SK-N-SH (cell line): ENCODE measurements at regions not wholly inside any gene's neighbourhood (a gene's known extent, or its start where the extent isn't known, plus 50 kb on each side); places are given as distances from the start of the nearest gene placed in this dataset.

Experiments used
- CTCF ChIA-PET: fragments of 300-600, 350-600 bp; formaldehyde crosslinking; extraction: SDS; loops from one replicate; lab custom pipeline; 2021; lab: Yijun Ruan, JAX
- POLR2A ChIA-PET: fragments of 350-600 bp; sonication (Branson Sonifier 250); formaldehyde crosslinking; extraction: SDS; loops from one replicate; lab custom pipeline; 2020; ENCODE audit warnings: antibody characterized with exemption, inconsistent platforms; lab: Yijun Ruan, JAX
- DNase-seq: peaks from one replicate; pipeline ENCODE4 v3.0.0; 2012
- H2AFZ ChIP-seq: fragments of 200-600 bp; sonication (generic); 2 replicates; pipeline ENCODE4 v1.8.1; 2016; ENCODE audit warnings: antibody characterized with exemption, mild to moderate bottlenecking, low read depth
- H3F3A ChIP-seq: fragments of 200-600 bp; sonication (generic); replicated peaks from 2 replicates; pipeline ENCODE3; 2016; ENCODE audit warnings: antibody characterized with exemption, mild to moderate bottlenecking; ENCODE audit not compliant: insufficient read depth
- H3K27ac ChIP-seq, 2 experiments: fragments of 200-500 bp in 1 of 2; fragments of 200-600 bp in 1 of 2; sonication (Bioruptor generic) in 1 of 2; sonication (generic), shearing (Covaris generic) in 1 of 2; 2 replicates each; pipeline versions ENCODE4 v1.5.1 to v1.6.1; 2014 to 2016; ENCODE audit warnings: low read depth in 2 of 2, inconsistent platforms in 1 of 2, low read length in 1 of 2, mild to moderate bottlenecking in 1 of 2, mixed read lengths in 1 of 2
- H3K27me3 ChIP-seq: fragments of 200-600 bp; sonication (generic), shearing (Covaris generic); 2 replicates; pipeline ENCODE4 v1.6.1; 2016; ENCODE audit warnings: mixed run types; ENCODE audit not compliant: insufficient read depth
- H3K36me3 ChIP-seq, 2 experiments: fragments of 200-500 bp in 1 of 2; fragments of 200-600 bp in 1 of 2; sonication (Bioruptor generic) in 1 of 2; sonication (generic) in 1 of 2; replicated peaks in 1 of 2; 2 replicates each; pipeline versions ENCODE3 to v1.5.1; 2014 to 2016; ENCODE audit warnings: low read length in 1 of 2, mild to moderate bottlenecking in 1 of 2; ENCODE audit not compliant: insufficient read depth in 2 of 2, control insufficient read depth in 1 of 2
- H3K4me1 ChIP-seq, 2 experiments: fragments of 200-500 bp in 1 of 2; fragments of 200-600 bp in 1 of 2; sonication (Bioruptor generic) in 1 of 2; sonication (generic), shearing (Covaris generic) in 1 of 2; 2 replicates each; pipeline versions ENCODE4 v1.5.1 to v1.6.1; 2014 to 2016; ENCODE audit warnings: low read depth in 1 of 2, low read length in 1 of 2, mixed run types in 1 of 2; ENCODE audit not compliant: insufficient read depth in 2 of 2, control insufficient read depth in 1 of 2
- H3K4me2 ChIP-seq: fragments of 200-600 bp; sonication (generic), shearing (Covaris generic); 2 replicates; pipeline ENCODE4 v1.6.1; 2017; ENCODE audit warnings: mixed run types
- H3K4me3 ChIP-seq, 2 experiments: fragments of 200-500 bp in 1 of 2; fragments of 200-600 bp in 1 of 2; sonication (Bioruptor generic) in 1 of 2; sonication (generic), shearing (Covaris generic) in 1 of 2; 2 replicates each; pipeline versions ENCODE4 v1.5.1 to v1.8.1; 2014 to 2016; ENCODE audit warnings: low read depth in 2 of 2, inconsistent platforms in 1 of 2, low read length in 1 of 2, mild to moderate bottlenecking in 1 of 2, mixed read lengths in 1 of 2, moderate library complexity in 1 of 2
- H3K79me2 ChIP-seq: fragments of 200-600 bp; sonication (generic); 2 replicates; pipeline ENCODE4 v1.8.1; 2017; ENCODE audit warnings: mild to moderate bottlenecking; ENCODE audit not compliant: insufficient read depth
- H3K9ac ChIP-seq: fragments of 200-600 bp; sonication (generic); 2 replicates; pipeline ENCODE4 v1.6.1; 2017; ENCODE audit warnings: mixed run types
- H3K9me2 ChIP-seq: fragments of 200-600 bp; sonication (generic); 2 replicates; pipeline ENCODE4 v1.6.1; 2017; ENCODE audit warnings: mixed run types
- H3K9me3 ChIP-seq: fragments of 200-600 bp; sonication (generic); 2 replicates; pipeline ENCODE4 v1.6.1; 2017; ENCODE audit warnings: mixed run types, mild to moderate bottlenecking, moderate library complexity
- H4K20me1 ChIP-seq: fragments of 200-600 bp; sonication (generic); 2 replicates; pipeline ENCODE4 v1.6.1; 2017; ENCODE audit warnings: mild to moderate bottlenecking, mixed run types; ENCODE audit not compliant: insufficient read depth
- ELF1 ChIP-seq: IDR thresholded peaks from 2 replicates; pipeline ENCODE4 v1.4.0; 2012
- FOSL2 ChIP-seq: IDR thresholded peaks from 2 replicates; pipeline ENCODE4 v1.4.0; 2012; ENCODE audit warnings: low read depth, mild to moderate bottlenecking, moderate library complexity, borderline replicate concordance
- FOXJ3 ChIP-seq: sonication (generic); formaldehyde crosslinking; IDR thresholded peaks from 2 replicates; pipeline ENCODE4 v1.5.1; 2020; ENCODE audit warnings: mild to moderate bottlenecking, missing genetic modification reagents
- FOXM1 ChIP-seq: IDR thresholded peaks from 2 replicates; pipeline ENCODE4 v1.4.0; 2012; ENCODE audit warnings: low read depth, mild to moderate bottlenecking
- JUND ChIP-seq: IDR thresholded peaks from 2 replicates; pipeline ENCODE4 v1.4.0; 2012
- MEF2A ChIP-seq: IDR thresholded peaks from 2 replicates; pipeline ENCODE4 v1.4.0; 2012; ENCODE audit warnings: low read depth, borderline replicate concordance
- MXI1 ChIP-seq: IDR thresholded peaks from 2 replicates; pipeline ENCODE4 v1.6.1; 2012; ENCODE audit warnings: mild to moderate bottlenecking, low read depth, low read length, improper control_type of control experiment
- NFIC ChIP-seq: IDR thresholded peaks from 2 replicates; pipeline ENCODE4 v1.4.0; 2012; ENCODE audit warnings: borderline replicate concordance
- POLR2AphosphoS5 ChIP-seq: IDR thresholded peaks from 2 replicates; pipeline ENCODE4 v1.6.1; 2012; ENCODE audit warnings: low read depth, low read length
- RCOR1 ChIP-seq: fragments of 150-350 bp; IDR thresholded peaks from 2 replicates; pipeline ENCODE4 v1.6.1; 2017; ENCODE audit warnings: antibody characterized with exemption, low read length
- RFX5 ChIP-seq: IDR thresholded peaks from 2 replicates; pipeline ENCODE4 v1.6.1; 2012; ENCODE audit warnings: mild to moderate bottlenecking, improper control_type of control experiment, low read length
- SIN3A ChIP-seq: IDR thresholded peaks from 2 replicates; pipeline ENCODE4 v1.6.1; 2012; ENCODE audit warnings: low read depth, mild to moderate bottlenecking, low read length, moderate library complexity, borderline replicate concordance
- SMC3 ChIP-seq: IDR thresholded peaks from 2 replicates; pipeline ENCODE4 v1.6.1; 2012; ENCODE audit warnings: low read depth, low read length, improper control_type of control experiment
- TCF12 ChIP-seq: IDR thresholded peaks from 2 replicates; pipeline ENCODE4 v1.4.0; 2012
- TEAD4 ChIP-seq: IDR thresholded peaks from 2 replicates; pipeline ENCODE4 v1.4.0; 2012; ENCODE audit warnings: mild to moderate bottlenecking, borderline replicate concordance; ENCODE audit not compliant: insufficient read depth
- YY1 ChIP-seq: IDR thresholded peaks from 2 replicates; pipeline ENCODE4 v1.4.0; 2012; ENCODE audit warnings: low read depth, mild to moderate bottlenecking
- WGBS: methylation state at CpG from one replicate; pipeline ENCODE4 v1.1.6; 2017; ENCODE audit warnings: low lambda C conversion rate; 5-methylcytosine and 5-hydroxymethylcytosine counted together
- TF ChIP-seq, protein P1 (sequence below): IDR thresholded peaks from 2 replicates; pipeline ENCODE4 v1.4.0; 2012; ENCODE audit warnings: low read depth
- TF ChIP-seq, protein P2 (sequence below): fragments of 150-350 bp; IDR thresholded peaks from 2 replicates; pipeline ENCODE4 v1.6.1; 2017; ENCODE audit warnings: antibody characterized with exemption, low read length, low read depth, borderline replicate concordance
- TF ChIP-seq, protein P3 (sequence below): IDR thresholded peaks from 2 replicates; pipeline ENCODE4; 2012
- TF ChIP-seq, protein P4 (sequence below): fragments of 200-600 bp; sonication (generic); IDR thresholded peaks from 2 replicates; pipeline ENCODE4 v1.6.1; 2017; ENCODE audit warnings: antibody characterized with exemption, mild to moderate bottlenecking, moderate library complexity

DNA sequence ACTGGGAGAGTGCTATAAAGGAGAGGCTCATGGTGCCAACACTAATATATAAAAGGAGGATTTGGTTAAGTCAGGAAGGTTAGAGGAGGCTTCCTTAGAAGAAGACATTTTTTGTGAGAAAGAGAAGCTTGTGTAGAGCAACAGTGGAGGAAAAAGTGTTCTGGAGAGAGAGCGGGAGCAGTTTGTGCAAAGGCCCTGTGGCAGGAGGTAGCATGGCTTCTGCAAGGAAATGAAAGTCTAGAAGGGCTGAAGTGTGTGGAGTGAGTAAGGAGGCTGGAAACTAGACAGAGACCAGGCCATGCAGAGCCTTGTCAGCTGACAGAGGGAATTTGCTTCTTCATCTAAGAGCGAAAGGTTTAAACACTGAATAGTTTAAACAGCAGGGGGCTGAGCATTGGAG is 64.4 kb upstream of the ARAP3 start:
- no peak for DNase-seq
- Histone ChIP-seq H3K27me3 (no peaks in the 10 kb centered on the region; the same call in 1 of the 2 replicates), H3K9ac (no peak overlapping the region), H3K36me3 (no peaks in the 10 kb centered on the region), H2AFZ (no peak overlapping the region), H3K9me3 (no peaks in the 10 kb centered on the region), H3K27ac (no peak overlapping the region), H3K9me2 (no peaks in the 10 kb centered on the region), H3F3A (no peaks in the 10 kb centered on the region), H3K4me1 (peaks cover 0 to 38% of the 10 kb centered on the region in 2 experiments; a peak in 2 of 4 replicates), H3K4me2 (no peak overlapping the region), H4K20me1 (no peaks in the 10 kb centered on the region), H3K79me2 (no peaks in the 10 kb centered on the region), H3K4me3 (no peak overlapping the region)
- TF ChIP-seq, protein P1, sequence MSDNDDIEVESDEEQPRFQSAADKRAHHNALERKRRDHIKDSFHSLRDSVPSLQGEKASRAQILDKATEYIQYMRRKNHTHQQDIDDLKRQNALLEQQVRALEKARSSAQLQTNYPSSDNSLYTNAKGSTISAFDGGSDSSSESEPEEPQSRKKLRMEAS = no peak
- TF ChIP-seq RFX5 = no peak
- TF ChIP-seq FOXJ3 = no peak
- TF ChIP-seq NFIC = no peak
- TF ChIP-seq FOSL2 = no peak
- TF ChIP-seq, protein P2, sequence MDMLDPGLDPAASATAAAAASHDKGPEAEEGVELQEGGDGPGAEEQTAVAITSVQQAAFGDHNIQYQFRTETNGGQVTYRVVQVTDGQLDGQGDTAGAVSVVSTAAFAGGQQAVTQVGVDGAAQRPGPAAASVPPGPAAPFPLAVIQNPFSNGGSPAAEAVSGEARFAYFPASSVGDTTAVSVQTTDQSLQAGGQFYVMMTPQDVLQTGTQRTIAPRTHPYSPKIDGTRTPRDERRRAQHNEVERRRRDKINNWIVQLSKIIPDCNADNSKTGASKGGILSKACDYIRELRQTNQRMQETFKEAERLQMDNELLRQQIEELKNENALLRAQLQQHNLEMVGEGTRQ = no peak
- no peak for TF ChIP-seq POLR2AphosphoS5
- no peak for TF ChIP-seq SMC3
- TF ChIP-seq, protein P3, sequence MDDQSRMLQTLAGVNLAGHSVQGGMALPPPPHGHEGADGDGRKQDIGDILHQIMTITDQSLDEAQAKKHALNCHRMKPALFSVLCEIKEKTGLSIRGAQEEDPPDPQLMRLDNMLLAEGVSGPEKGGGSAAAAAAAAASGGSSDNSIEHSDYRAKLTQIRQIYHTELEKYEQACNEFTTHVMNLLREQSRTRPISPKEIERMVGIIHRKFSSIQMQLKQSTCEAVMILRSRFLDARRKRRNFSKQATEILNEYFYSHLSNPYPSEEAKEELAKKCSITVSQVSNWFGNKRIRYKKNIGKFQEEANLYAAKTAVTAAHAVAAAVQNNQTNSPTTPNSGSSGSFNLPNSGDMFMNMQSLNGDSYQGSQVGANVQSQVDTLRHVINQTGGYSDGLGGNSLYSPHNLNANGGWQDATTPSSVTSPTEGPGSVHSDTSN = no peak
- TF ChIP-seq JUND = no peak
- TF ChIP-seq RCOR1 = no peak
- no peak for TF ChIP-seq SIN3A
- POLR2A ChIA-PET = no interaction called here
- CTCF ChIA-PET = interaction anchor here (0.5 to 1.5 kb wide), 5 partner anchors 9 to 318 kb away, joined by 3 to 5 read pairs (median 3); no protein-coding TSS in a partner anchor
- WGBS = 95% methylated on average over 2 of the region's 2 CpGs

GRCh38 chr5:141745390-141745789 is 63.4 kb upstream of the ARAP3 start:
- WGBS = 38% methylated on average over 2 of the region's 3 CpGs
- ChIA-PET POLR2A (no interaction called here), CTCF (interaction anchor here (0.8 to 2.2 kb wide), 4 partner anchors 12 to 80 kb away, joined by 3 to 6 read pairs (median 4); no protein-coding TSS in a partner anchor)
- H3K27ac ChIP-seq = no peak overlapping the region
- H3K4me1 ChIP-seq = peaks cover 0 to 38% of the 10 kb centered on the region in 2 experiments; a peak in 2 of 4 replicates
- no peak overlapping the region for H3K4me2 ChIP-seq
- no peak overlapping the region for H3K4me3 ChIP-seq
- no peaks in the 10 kb centered on the region for H3K36me3 ChIP-seq
- H3K27me3 ChIP-seq = no peaks in the 10 kb centered on the region; the same call in 1 of the 2 replicates
- TF ChIP-seq ELF1 = no peak
- TF ChIP-seq TCF12 = no peak
- TF ChIP-seq, protein P4, sequence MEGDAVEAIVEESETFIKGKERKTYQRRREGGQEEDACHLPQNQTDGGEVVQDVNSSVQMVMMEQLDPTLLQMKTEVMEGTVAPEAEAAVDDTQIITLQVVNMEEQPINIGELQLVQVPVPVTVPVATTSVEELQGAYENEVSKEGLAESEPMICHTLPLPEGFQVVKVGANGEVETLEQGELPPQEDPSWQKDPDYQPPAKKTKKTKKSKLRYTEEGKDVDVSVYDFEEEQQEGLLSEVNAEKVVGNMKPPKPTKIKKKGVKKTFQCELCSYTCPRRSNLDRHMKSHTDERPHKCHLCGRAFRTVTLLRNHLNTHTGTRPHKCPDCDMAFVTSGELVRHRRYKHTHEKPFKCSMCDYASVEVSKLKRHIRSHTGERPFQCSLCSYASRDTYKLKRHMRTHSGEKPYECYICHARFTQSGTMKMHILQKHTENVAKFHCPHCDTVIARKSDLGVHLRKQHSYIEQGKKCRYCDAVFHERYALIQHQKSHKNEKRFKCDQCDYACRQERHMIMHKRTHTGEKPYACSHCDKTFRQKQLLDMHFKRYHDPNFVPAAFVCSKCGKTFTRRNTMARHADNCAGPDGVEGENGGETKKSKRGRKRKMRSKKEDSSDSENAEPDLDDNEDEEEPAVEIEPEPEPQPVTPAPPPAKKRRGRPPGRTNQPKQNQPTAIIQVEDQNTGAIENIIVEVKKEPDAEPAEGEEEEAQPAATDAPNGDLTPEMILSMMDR = no peak
- TF ChIP-seq TEAD4 = no peak
- TF ChIP-seq MXI1 = no peak
- TF ChIP-seq FOXJ3 = no peak
- no peak for TF ChIP-seq POLR2AphosphoS5
- no peak for TF ChIP-seq YY1
- no peak for TF ChIP-seq RCOR1
- no peak for TF ChIP-seq FOXM1
- TF ChIP-seq MEF2A = no peak
- DNase-seq = no peak
- H3K9me2 ChIP-seq = no peaks in the 10 kb centered on the region
- H3K79me2 ChIP-seq = no peaks in the 10 kb centered on the region
- no peaks in the 10 kb centered on the region for H3F3A ChIP-seq
- no peaks in the 10 kb centered on the region for H3K9me3 ChIP-seq
- H2AFZ ChIP-seq = no peak overlapping the region
- H4K20me1 ChIP-seq = no peaks in the 10 kb centered on the region
- H3K9ac ChIP-seq = no peak overlapping the region
